ENCODE measurements at regions not wholly inside any gene's neighbourhood (a gene's known extent, or its start where the extent isn't known, plus 50 kb on each side); places are given as distances from the start of the nearest gene placed in this dataset.

DNA sequence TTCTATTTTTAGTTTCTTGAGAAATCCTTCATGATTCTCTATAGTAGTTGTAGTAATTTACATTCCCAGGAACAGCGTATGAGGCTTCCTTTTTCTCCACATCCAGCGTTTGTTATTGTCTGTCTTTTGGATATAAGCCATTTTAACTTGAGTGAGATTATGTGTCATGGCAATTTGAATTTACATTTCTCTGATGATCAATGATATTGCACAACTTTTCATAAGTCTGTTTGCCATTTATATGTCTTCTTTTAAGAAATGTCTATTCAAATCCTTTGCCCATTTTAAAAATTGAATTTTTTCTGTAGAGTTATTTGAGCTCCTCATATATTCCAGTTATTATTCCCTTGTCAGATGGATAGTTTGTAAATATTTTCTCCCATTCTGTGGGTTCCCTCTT lies 285.1 kb downstream of the REEP3 start:
- TF ChIP-seq, protein P1, sequence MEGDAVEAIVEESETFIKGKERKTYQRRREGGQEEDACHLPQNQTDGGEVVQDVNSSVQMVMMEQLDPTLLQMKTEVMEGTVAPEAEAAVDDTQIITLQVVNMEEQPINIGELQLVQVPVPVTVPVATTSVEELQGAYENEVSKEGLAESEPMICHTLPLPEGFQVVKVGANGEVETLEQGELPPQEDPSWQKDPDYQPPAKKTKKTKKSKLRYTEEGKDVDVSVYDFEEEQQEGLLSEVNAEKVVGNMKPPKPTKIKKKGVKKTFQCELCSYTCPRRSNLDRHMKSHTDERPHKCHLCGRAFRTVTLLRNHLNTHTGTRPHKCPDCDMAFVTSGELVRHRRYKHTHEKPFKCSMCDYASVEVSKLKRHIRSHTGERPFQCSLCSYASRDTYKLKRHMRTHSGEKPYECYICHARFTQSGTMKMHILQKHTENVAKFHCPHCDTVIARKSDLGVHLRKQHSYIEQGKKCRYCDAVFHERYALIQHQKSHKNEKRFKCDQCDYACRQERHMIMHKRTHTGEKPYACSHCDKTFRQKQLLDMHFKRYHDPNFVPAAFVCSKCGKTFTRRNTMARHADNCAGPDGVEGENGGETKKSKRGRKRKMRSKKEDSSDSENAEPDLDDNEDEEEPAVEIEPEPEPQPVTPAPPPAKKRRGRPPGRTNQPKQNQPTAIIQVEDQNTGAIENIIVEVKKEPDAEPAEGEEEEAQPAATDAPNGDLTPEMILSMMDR (IDR thresholded peaks at IDR 0.05): no peak
- TF ChIP-seq EP300 (IDR thresholded peaks at IDR 0.05): no peak
